ENCODE measurements at regions not wholly inside any gene's neighbourhood (a gene's known extent, or its start where the extent isn't known, plus 50 kb on each side); places are given as distances from the start of the nearest gene placed in this dataset.

GRCh38 chr5:113871972-113872371 lies 358.5 kb downstream of the YTHDC2 start:
- TF ChIP-seq REST (IDR thresholded peaks at IDR 0.05; ENCODE audit: insufficient replicate concordance, low read depth), result no peak
- no peak for TF ChIP-seq CTCF (IDR thresholded peaks at IDR 0.05; ENCODE audit: insufficient read depth, low read length)
- no peak for TF ChIP-seq POLR2AphosphoS5 (IDR thresholded peaks at IDR 0.05; ENCODE audit: low read depth)
- no peak for TF ChIP-seq SPI1 (IDR thresholded peaks at IDR 0.05; ENCODE audit: borderline replicate concordance, low read depth)
- TF ChIP-seq GABPA (IDR thresholded peaks at IDR 0.05; ENCODE audit: low read depth), result no peak
- no peak for DNase-seq (ENCODE audit: low read depth in 1 of 2, low spot score in 1 of 2)
- Histone ChIP-seq H3K4me3 (replicated peaks; ENCODE audit: insufficient read depth, low read length) (no peak overlapping the region), H3K27me3 (ENCODE audit: insufficient read depth, poor library complexity, severe bottlenecking) (no peaks in the 10 kb centered on the region), H3K27ac (replicated peaks) (no peak overlapping the region)

GRCh38 chr5:113875096-113875495 lies 361.6 kb downstream of the YTHDC2 start:
- Histone ChIP-seq H3K27ac (replicated peaks) (no peak overlapping the region), H3K27me3 (ENCODE audit: insufficient read depth, poor library complexity, severe bottlenecking) (no peaks in the 10 kb centered on the region), H3K4me3 (replicated peaks; ENCODE audit: insufficient read depth, low read length) (no peak overlapping the region)
- TF ChIP-seq SPI1 (IDR thresholded peaks at IDR 0.05; ENCODE audit: borderline replicate concordance, low read depth) (no peak), POLR2AphosphoS5 (IDR thresholded peaks at IDR 0.05; ENCODE audit: low read depth) (no peak), CTCF (IDR thresholded peaks at IDR 0.05; ENCODE audit: insufficient read depth, low read length) (no peak), GABPA (IDR thresholded peaks at IDR 0.05; ENCODE audit: low read depth) (no peak), REST (IDR thresholded peaks at IDR 0.05; ENCODE audit: insufficient replicate concordance, low read depth) (no peak)
- DNase-seq (ENCODE audit: low read depth in 1 of 2, low spot score in 1 of 2), result no peak

- Histone ChIP-seq H3K27me3 (ENCODE audit: insufficient read depth, poor library complexity, severe bottlenecking) (no peaks in the 10 kb centered on the region), H3K27ac (replicated peaks) (no peak overlapping the region), H3K4me3 (replicated peaks; ENCODE audit: insufficient read depth, low read length) (no peak overlapping the region)
- no peak for DNase-seq (ENCODE audit: low read depth in 1 of 2, low spot score in 1 of 2)
- TF ChIP-seq POLR2AphosphoS5 (IDR thresholded peaks at IDR 0.05; ENCODE audit: low read depth) (no peak), GABPA (IDR thresholded peaks at IDR 0.05; ENCODE audit: low read depth) (no peak), REST (IDR thresholded peaks at IDR 0.05; ENCODE audit: insufficient replicate concordance, low read depth) (no peak), CTCF (IDR thresholded peaks at IDR 0.05; ENCODE audit: insufficient read depth, low read length) (no peak), SPI1 (IDR thresholded peaks at IDR 0.05; ENCODE audit: borderline replicate concordance, low read depth) (no peak)
Measured at GRCh38 chr5:113891491-113891890, 378.0 kb downstream of the YTHDC2 start.

All from HL-60 (cell line).